ENCODE measurements at regions not wholly inside any gene's neighbourhood (a gene's known extent, or its start where the extent isn't known, plus 50 kb on each side); places are given as distances from the start of the nearest gene placed in this dataset.
"Not testable (repeated sequence)": the region's sequence is repeated elsewhere in the genome, so short reads cannot be mapped to it uniquely, and the experiment has no call there.

DNA sequence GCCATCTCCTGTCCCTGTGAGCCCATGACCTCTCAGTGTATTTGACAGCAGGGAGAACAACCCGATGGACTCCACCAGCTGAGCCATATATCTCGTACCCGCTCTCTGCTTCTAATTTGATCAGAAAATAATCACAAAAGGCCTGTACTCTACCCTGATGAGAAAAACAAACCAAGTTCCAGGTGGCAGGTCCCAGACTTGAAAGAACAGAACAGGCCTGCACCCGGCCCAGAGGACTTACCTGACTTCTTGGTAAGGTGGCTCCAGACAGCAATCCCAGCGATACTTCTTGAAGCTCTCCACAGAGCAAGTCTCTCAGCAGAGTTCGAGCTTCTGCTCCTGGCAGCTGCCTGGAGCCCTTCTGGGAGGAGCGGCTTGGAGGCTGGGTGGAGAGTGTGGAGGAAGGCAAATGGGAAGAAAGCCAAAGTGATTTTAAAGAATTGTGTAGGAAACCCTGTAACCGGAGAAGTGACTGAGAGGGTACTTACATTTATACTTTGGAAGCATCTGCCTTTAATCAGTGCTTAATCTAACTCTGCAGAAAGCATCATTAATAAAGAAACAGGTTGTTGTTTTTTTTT lies 91.6 kb downstream of the SCN11A start:
- Mint-ChIP-seq H3K36me3 (ENCODE audit: insufficient read depth) (no peaks in the 10 kb centered on the region), H3K27ac (peak overlapping the region; percentile 18), H3K4me3 (ENCODE audit: low read depth) (no peak overlapping the region), H3K4me1 (ENCODE audit: low read depth) (peaks cover 1% of the 10 kb centered on the region), H3K9me3 (ENCODE audit: low read depth) (no peaks in the 10 kb centered on the region), H3K27me3 (no peaks in the 10 kb centered on the region)
- TF ChIP-seq, protein P1, sequence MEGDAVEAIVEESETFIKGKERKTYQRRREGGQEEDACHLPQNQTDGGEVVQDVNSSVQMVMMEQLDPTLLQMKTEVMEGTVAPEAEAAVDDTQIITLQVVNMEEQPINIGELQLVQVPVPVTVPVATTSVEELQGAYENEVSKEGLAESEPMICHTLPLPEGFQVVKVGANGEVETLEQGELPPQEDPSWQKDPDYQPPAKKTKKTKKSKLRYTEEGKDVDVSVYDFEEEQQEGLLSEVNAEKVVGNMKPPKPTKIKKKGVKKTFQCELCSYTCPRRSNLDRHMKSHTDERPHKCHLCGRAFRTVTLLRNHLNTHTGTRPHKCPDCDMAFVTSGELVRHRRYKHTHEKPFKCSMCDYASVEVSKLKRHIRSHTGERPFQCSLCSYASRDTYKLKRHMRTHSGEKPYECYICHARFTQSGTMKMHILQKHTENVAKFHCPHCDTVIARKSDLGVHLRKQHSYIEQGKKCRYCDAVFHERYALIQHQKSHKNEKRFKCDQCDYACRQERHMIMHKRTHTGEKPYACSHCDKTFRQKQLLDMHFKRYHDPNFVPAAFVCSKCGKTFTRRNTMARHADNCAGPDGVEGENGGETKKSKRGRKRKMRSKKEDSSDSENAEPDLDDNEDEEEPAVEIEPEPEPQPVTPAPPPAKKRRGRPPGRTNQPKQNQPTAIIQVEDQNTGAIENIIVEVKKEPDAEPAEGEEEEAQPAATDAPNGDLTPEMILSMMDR (IDR thresholded peaks at IDR 0.05; ENCODE audit: unreplicated experiment) = no peak
- no peak for DNase-seq (ENCODE audit: low spot score, unreplicated experiment)

DNA sequence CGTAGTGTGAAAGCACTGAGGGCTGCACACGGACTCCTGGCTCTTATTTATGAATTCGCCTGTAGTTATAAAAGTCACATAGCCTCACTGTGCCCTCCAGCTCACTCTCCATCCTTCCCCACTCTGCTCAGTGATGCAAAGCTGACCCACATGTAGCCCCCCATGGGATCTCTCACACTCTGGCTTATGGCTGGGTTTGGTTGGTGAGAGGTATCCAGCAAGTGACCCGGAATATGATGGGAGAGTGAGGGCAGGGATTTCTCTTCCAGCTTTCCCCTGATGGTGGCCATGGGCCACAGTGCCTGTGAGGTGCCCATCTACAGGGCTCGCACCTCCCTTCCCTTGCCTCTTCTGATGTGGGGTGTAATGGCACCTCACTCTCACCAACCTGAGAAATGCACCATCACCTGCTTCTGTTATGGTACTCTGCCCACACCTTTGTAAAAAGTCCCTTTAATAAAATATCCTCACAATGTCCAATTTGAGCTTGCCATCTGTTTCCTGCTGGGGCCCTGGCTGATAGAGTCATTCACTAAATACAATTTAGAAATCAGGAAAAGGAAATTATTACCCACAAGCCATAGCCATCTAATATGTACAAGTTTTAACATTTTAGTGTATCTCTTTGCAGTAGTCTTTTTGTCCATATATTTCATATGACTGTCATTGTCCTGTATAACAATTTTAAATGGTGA lies 93.6 kb downstream of the SCN11A start:
- TF ChIP-seq, protein P1 (IDR thresholded peaks at IDR 0.05; ENCODE audit: unreplicated experiment) = no peak
- no peaks in the 10 kb centered on the region for H3K36me3 Mint-ChIP-seq (ENCODE audit: insufficient read depth)
- no peak for DNase-seq (ENCODE audit: low spot score, unreplicated experiment)
- H3K27ac Mint-ChIP-seq = no peak overlapping the region
- no peaks in the 10 kb centered on the region for H3K9me3 Mint-ChIP-seq (ENCODE audit: low read depth)
- no peak overlapping the region for H3K4me3 Mint-ChIP-seq (ENCODE audit: low read depth)
- no peaks in the 10 kb centered on the region for H3K27me3 Mint-ChIP-seq
- peaks cover 1% of the 10 kb centered on the region for H3K4me1 Mint-ChIP-seq (ENCODE audit: low read depth)

DNA sequence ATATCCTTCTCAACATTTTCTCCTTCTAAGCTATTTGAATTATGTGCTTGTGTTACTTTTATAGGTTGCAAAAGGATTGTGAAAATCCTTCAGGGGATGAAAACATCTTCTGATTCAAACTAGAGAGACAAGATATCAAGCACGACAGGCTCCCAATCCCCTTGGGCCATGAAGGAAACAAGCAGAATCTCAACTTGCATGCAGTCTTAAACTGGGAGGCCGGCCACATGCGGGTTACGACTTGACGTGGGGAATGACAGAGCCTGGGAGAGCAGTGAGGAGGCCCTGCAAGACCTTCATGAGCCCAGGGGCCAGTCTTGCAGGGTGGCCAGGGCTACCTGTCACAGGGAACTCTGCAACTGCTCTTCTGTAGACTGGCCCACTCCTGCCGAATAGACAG lies 94.4 kb downstream of the SCN11A start:
- peaks cover 1% of the 10 kb centered on the region for H3K4me1 Mint-ChIP-seq (ENCODE audit: low read depth)
- no peak for DNase-seq (ENCODE audit: low spot score, unreplicated experiment)
- no peak overlapping the region for H3K27ac Mint-ChIP-seq
- H3K4me3 Mint-ChIP-seq (ENCODE audit: low read depth) = no peak overlapping the region
- H3K27me3 Mint-ChIP-seq = no peaks in the 10 kb centered on the region
- no peaks in the 10 kb centered on the region for H3K36me3 Mint-ChIP-seq (ENCODE audit: insufficient read depth)
- no peaks in the 10 kb centered on the region for H3K9me3 Mint-ChIP-seq (ENCODE audit: low read depth)
- TF ChIP-seq, protein P1 (IDR thresholded peaks at IDR 0.05; ENCODE audit: unreplicated experiment) = no peak

DNA sequence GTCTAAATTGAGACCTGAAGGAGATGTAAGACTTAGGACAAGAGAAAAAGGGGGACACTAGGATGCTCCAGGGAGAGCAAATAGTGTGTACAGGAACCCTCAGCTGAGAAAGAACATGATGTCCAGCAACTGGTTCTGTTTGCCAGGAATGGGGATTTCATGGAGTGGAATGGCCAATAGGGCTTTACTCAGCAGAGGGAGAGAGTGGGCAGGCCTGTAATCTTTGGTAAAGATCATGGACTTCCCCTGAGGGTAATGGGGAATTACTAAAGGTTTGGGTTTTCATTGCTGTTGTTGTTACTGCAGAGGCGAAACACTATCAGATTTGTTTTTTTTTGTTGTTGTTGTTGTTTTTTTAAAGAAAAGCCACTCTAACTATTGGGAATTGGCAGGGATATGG lies 99.0 kb downstream of the SCN11A start:
- TF ChIP-seq, protein P1 (IDR thresholded peaks at IDR 0.05; ENCODE audit: unreplicated experiment) = no peak
- H3K4me3 Mint-ChIP-seq (ENCODE audit: low read depth) = no peak overlapping the region
- H3K4me1 Mint-ChIP-seq (ENCODE audit: low read depth) = no peaks in the 10 kb centered on the region
- H3K36me3 Mint-ChIP-seq (ENCODE audit: insufficient read depth) = no peaks in the 10 kb centered on the region
- H3K9me3 Mint-ChIP-seq (ENCODE audit: low read depth) = no peaks in the 10 kb centered on the region
- no peak overlapping the region for H3K27ac Mint-ChIP-seq
- H3K27me3 Mint-ChIP-seq = no peaks in the 10 kb centered on the region
- no peak for DNase-seq (ENCODE audit: low spot score, unreplicated experiment)

DNA sequence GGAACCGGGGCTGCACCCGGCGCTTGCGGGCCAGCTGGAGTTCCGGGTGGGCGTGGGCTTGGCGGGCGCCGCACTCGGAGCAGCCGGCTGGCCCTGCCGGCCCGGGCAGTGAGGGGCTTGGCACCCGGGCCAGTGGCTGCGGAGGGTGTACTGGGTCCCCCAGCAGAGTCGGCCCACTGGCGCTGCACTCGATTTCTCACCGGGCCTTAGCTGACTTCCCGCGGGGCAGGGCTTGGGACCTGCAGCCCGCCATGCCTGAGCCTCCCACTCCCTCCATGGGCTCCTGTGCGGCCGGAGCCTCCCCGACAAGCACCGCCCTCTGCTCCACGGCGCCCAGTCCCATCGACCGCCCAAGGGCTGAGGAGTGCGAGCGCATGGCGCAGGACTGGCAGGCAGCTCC lies 100.6 kb downstream of the SCN11A start:
- H3K27me3 Mint-ChIP-seq; H3K27ac Mint-ChIP-seq; H3K4me3 Mint-ChIP-seq (ENCODE audit: low read depth); H3K9me3 Mint-ChIP-seq (ENCODE audit: low read depth); H3K4me1 Mint-ChIP-seq (ENCODE audit: low read depth); H3K36me3 Mint-ChIP-seq (ENCODE audit: insufficient read depth); DNase-seq (ENCODE audit: low spot score, unreplicated experiment): not testable (repeated sequence)

DNA sequence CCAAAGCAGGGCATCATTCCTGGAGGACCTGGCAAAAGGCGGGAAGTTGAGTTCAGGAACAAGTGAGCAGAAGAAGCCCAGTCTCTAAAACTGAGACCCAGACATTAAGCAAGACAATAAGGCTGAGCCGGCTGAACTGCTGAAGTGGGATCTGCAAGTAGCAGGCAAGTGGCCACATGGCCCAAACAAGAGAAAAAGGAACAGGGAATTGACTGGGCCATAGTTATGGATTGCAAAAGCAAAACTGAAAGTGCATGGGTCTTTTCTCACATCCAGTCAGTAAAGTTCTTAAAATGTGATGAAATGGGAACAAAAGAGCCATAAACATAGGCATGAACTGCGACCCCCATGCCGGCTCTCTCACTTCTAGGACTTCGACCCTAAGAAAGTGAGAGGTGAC lies 101.2 kb downstream of the SCN11A start:
- TF ChIP-seq, protein P1 (IDR thresholded peaks at IDR 0.05; ENCODE audit: unreplicated experiment) = no peak
- Mint-ChIP-seq H3K4me3 (ENCODE audit: low read depth) (no peak overlapping the region), H3K4me1 (ENCODE audit: low read depth) (no peaks in the 10 kb centered on the region), H3K27me3 (no peaks in the 10 kb centered on the region), H3K36me3 (ENCODE audit: insufficient read depth) (no peaks in the 10 kb centered on the region), H3K9me3 (ENCODE audit: low read depth) (no peaks in the 10 kb centered on the region), H3K27ac (no peak overlapping the region)
- no peak for DNase-seq (ENCODE audit: low spot score, unreplicated experiment)
